ENCODE measurements at regions not wholly inside any gene's neighbourhood (a gene's known extent, or its start where the extent isn't known, plus 50 kb on each side); places are given as distances from the start of the nearest gene placed in this dataset.

GRCh38 chr2:128727404-128727803 is 408.7 kb upstream of the HS6ST1 start:
- TF ChIP-seq PAX5 (IDR thresholded peaks at IDR 0.05; ENCODE audit: insufficient read depth, low read length, severe bottlenecking): no peak
- TF ChIP-seq SPI1 (IDR thresholded peaks at IDR 0.05; ENCODE audit: low read depth, low read length): no peak
- no peak for TF ChIP-seq POLR2A (IDR thresholded peaks at IDR 0.05; ENCODE audit: low read depth, low read length)
- TF ChIP-seq POLR2AphosphoS5 (IDR thresholded peaks at IDR 0.05; ENCODE audit: low read depth, low read length): no peak
- TF ChIP-seq TAF1 (IDR thresholded peaks at IDR 0.05; ENCODE audit: low read depth, low read length): no peak
- TF ChIP-seq POU2F2 (IDR thresholded peaks at IDR 0.05; ENCODE audit: low read depth, low read length): no peak
- DNase-seq (ENCODE audit: insufficient read length, low spot score) (no peak), FAIRE-seq (no peak)

DNA sequence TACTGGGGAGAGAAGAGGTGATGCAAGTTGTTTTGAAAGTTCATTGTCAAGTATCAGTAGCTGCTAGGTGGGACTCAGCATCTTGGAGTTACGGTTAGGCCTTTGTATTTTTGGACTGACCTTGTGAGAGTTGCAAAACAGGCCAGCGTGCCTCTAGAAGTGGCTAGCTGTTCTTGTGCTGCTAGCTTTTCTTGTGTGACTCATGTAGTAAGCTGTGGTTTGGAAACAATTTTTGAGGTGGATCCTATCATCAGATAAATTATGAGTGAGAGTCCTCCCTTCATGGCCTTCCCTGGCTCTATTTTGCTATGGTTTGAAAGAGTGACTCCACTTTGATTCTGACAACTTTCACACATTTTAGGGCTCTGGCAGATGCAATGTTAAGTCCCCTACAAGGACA is 409.2 kb upstream of the HS6ST1 start:
- DNase-seq (ENCODE audit: insufficient read length, low spot score): no peak
- FAIRE-seq: peak; percentile 13
- TF ChIP-seq POLR2AphosphoS5 (IDR thresholded peaks at IDR 0.05; ENCODE audit: low read depth, low read length): no peak
- no peak for TF ChIP-seq POU2F2 (IDR thresholded peaks at IDR 0.05; ENCODE audit: low read depth, low read length)
- no peak for TF ChIP-seq PAX5 (IDR thresholded peaks at IDR 0.05; ENCODE audit: insufficient read depth, low read length, severe bottlenecking)
- no peak for TF ChIP-seq POLR2A (IDR thresholded peaks at IDR 0.05; ENCODE audit: low read depth, low read length)

DNA sequence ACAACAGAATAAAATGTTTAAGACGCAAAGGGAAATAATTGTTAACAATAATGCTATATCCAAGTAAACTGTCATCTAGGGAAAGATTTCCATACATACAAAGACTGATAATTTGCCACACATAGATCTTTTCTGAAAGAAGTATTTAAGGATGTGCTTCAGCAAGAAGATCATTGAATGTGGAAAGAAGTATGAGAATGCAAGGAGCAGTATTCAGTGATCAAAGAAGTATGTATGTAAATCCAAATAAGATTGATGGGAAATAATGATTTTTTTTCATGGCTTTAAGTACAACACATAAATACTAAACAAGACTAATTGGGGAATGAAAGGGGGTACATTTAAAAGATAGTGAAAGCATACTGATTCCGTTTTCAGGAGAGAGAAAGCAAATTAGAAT is 410.4 kb upstream of the HS6ST1 start:
- TF ChIP-seq POLR2A (IDR thresholded peaks at IDR 0.05; ENCODE audit: low read depth, low read length) (no peak), PAX5 (IDR thresholded peaks at IDR 0.05; ENCODE audit: insufficient read depth, low read length, severe bottlenecking) (no peak), POLR2AphosphoS5 (IDR thresholded peaks at IDR 0.05; ENCODE audit: low read depth, low read length) (no peak), SPI1 (IDR thresholded peaks at IDR 0.05; ENCODE audit: low read depth, low read length) (no peak), POU2F2 (IDR thresholded peaks at IDR 0.05; ENCODE audit: low read depth, low read length) (no peak), TAF1 (IDR thresholded peaks at IDR 0.05; ENCODE audit: low read depth, low read length) (no peak)
- FAIRE-seq: no peak

GRCh38 chr2:128731994-128732650 is 413.5 kb upstream of the HS6ST1 start:
- TF ChIP-seq POU2F2 (IDR thresholded peaks at IDR 0.05; ENCODE audit: low read depth, low read length): no peak
- no peak for TF ChIP-seq SPI1 (IDR thresholded peaks at IDR 0.05; ENCODE audit: low read depth, low read length)
- no peak for TF ChIP-seq TAF1 (IDR thresholded peaks at IDR 0.05; ENCODE audit: low read depth, low read length)
- FAIRE-seq: no peak
- no peak for DNase-seq (ENCODE audit: insufficient read length, low spot score)

More for the DNA sequence above, 410.4 kb upstream of the HS6ST1 start:
- no peak for DNase-seq (ENCODE audit: insufficient read length, low spot score)

GRCh38 chr2:128732976-128733431 is 414.3 kb upstream of the HS6ST1 start:
- DNase-seq (ENCODE audit: insufficient read length, low spot score) (no peak), FAIRE-seq (no peak)
- no peak for TF ChIP-seq POLR2AphosphoS5 (IDR thresholded peaks at IDR 0.05; ENCODE audit: low read depth, low read length)
- no peak for TF ChIP-seq POU2F2 (IDR thresholded peaks at IDR 0.05; ENCODE audit: low read depth, low read length)
- TF ChIP-seq TAF1 (IDR thresholded peaks at IDR 0.05; ENCODE audit: low read depth, low read length): no peak
- TF ChIP-seq SPI1 (IDR thresholded peaks at IDR 0.05; ENCODE audit: low read depth, low read length): no peak
- no peak for TF ChIP-seq PAX5 (IDR thresholded peaks at IDR 0.05; ENCODE audit: insufficient read depth, low read length, severe bottlenecking)
- TF ChIP-seq POLR2A (IDR thresholded peaks at IDR 0.05; ENCODE audit: low read depth, low read length): no peak

DNA sequence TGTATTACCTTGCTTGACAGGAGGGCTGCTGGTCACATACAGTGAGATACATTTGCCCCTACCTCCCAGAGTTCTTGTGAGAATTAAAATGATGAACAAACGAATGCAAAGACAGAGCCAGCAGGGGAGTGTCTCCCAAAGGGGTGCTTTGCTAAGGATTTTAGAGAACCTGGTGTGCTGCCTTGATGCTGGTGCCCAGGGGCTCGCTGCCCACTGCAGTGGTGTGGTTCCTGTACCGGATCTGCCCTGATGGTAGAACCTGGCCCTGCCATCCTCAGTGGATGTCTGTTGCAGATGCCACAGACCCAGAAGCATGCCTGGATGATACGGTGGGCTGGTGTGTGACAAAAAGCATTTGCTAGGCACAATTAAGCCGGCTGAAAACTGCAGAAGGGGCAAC is 414.8 kb upstream of the HS6ST1 start:
- no peak for DNase-seq (ENCODE audit: insufficient read length, low spot score)
- TF ChIP-seq SPI1 (IDR thresholded peaks at IDR 0.05; ENCODE audit: low read depth, low read length) (no peak), POLR2AphosphoS5 (IDR thresholded peaks at IDR 0.05; ENCODE audit: low read depth, low read length) (no peak), TAF1 (IDR thresholded peaks at IDR 0.05; ENCODE audit: low read depth, low read length) (no peak), PAX5 (IDR thresholded peaks at IDR 0.05; ENCODE audit: insufficient read depth, low read length, severe bottlenecking) (no peak), POLR2A (IDR thresholded peaks at IDR 0.05; ENCODE audit: low read depth, low read length) (no peak), POU2F2 (IDR thresholded peaks at IDR 0.05; ENCODE audit: low read depth, low read length) (no peak)
- no peak for FAIRE-seq

DNA sequence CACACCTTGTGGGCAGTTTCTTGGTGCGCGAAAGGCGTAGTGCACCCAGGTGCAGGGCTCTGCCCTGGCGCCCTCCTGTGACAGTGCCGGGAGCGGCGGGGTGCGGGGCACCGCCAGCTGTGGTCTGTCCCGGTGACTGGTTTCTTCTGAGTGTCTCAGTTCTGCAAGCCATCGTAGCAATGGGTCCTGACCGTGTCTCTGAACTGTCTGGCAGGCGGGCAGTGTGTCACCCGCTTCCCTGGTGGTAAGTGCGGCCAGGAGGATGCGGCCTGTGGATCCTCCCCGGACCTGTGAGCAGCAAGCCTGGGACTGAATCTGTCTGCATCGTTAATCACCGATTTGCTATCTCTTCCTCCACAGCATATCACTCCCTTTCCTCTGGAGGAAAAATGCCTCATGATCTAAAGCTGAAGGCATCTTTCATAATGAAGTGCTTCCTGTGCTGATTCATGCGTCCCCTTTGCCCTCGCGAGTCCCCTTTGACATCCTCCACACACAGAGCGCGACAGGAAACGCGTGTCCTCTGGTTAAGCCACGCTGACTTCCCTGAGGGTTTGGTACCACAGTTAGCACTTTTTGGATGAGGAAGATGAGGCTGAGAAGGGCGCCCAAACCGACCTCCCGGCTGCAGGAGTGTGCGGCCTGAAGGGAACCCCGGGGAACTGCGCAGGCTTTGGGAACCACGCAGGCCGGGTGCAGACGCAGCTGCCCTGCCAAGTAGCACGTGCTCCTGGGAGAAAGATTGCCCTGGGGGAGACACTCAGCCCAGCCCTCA is 416.0 kb upstream of the HS6ST1 start:
- DNase-seq (ENCODE audit: insufficient read length, low spot score) (no peak), FAIRE-seq (no peak)
- TF ChIP-seq POU2F2 (IDR thresholded peaks at IDR 0.05; ENCODE audit: low read depth, low read length): no peak

DNA sequence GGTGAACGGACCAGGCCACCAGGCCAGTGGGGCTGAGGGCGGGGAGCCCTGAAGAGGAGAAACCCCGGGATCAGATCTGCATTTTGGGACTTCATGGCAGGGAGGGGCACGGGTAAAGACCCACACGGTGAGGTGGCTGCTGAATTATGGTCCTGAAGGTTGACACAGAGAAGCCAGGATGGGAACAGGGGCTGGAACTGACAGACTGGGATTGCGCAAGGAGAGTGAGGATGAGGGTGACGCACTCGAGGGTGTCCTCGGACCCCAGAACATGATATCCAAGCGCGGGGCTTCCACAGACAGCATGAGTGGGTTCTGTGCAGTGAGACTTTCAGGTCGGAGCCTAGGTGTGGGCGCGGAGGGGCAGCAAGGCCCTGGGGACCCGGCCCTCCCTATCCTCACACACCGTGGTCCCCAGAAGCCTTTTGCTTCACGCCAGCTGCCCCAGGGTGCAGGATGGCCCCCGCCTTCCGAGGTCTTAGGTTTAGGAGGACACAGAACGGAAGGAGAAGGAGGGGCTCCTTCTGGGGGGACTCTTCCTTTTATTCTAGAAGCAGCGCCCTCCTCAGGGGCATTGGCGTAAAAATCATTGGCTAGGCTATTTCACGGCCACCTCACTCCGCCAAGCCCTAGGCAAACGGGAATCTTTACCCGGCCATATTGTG is 416.8 kb upstream of the HS6ST1 start:
- no peak for TF ChIP-seq POU2F2 (IDR thresholded peaks at IDR 0.05; ENCODE audit: low read depth, low read length)
- TF ChIP-seq SPI1 (IDR thresholded peaks at IDR 0.05; ENCODE audit: low read depth, low read length): no peak
- no peak for TF ChIP-seq PAX5 (IDR thresholded peaks at IDR 0.05; ENCODE audit: insufficient read depth, low read length, severe bottlenecking)
- TF ChIP-seq TAF1 (IDR thresholded peaks at IDR 0.05; ENCODE audit: low read depth, low read length): no peak
- no peak for TF ChIP-seq POLR2AphosphoS5 (IDR thresholded peaks at IDR 0.05; ENCODE audit: low read depth, low read length)
- FAIRE-seq (no peak), DNase-seq (ENCODE audit: insufficient read length, low spot score) (no peak)

DNA sequence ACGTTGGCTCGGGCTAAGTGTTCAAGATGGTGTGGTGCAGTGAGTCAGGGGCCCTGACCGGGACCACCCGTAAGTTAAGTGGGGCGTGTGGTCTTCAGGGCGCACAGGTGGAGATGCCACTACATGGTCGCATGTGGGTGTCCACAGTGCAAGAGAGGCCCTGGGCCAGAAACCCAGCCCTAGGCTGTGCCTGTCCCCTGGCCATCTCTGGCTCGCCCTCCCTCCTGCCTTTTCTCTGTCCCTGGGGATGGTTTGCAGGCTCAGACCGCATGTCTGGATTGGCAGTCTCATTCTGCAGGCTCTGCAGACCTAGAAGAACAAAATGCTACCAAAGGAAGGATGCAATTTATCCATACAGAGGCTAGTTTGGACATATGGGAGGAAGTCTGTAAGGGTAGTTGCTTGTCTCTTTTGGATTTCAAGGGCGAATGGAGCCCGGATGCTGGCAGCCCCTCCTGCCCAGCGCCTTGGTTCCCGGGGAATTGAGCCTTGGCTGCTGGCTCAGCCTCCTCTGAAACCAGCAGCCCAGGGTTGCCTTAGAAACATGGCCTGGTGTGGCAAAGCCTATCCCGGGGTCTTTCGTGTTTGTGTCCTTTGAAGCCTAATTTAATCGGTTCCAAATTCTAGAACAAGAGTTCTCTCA is 417.5 kb upstream of the HS6ST1 start:
- DNase-seq (ENCODE audit: insufficient read length, low spot score) (no peak), FAIRE-seq (no peak)
- TF ChIP-seq TAF1 (IDR thresholded peaks at IDR 0.05; ENCODE audit: low read depth, low read length) (no peak), POLR2AphosphoS5 (IDR thresholded peaks at IDR 0.05; ENCODE audit: low read depth, low read length) (no peak), PAX5 (IDR thresholded peaks at IDR 0.05; ENCODE audit: insufficient read depth, low read length, severe bottlenecking) (no peak), POLR2A (IDR thresholded peaks at IDR 0.05; ENCODE audit: low read depth, low read length) (no peak), SPI1 (IDR thresholded peaks at IDR 0.05; ENCODE audit: low read depth, low read length) (no peak), POU2F2 (IDR thresholded peaks at IDR 0.05; ENCODE audit: low read depth, low read length) (no peak)
